Colonic mucosa (tissue), 4 donors: ENCODE measurements at regions not wholly inside any gene's neighbourhood (a gene's known extent, or its start where the extent isn't known, plus 50 kb on each side); places are given as distances from the start of the nearest gene placed in this dataset.

Experiments used
- DNase-seq: peaks from one replicate; pipeline ENCODE4 v3.0.0-alpha.2; 2020
- H3K27ac ChIP-seq: fragments of 200-600 bp; one replicate; pipeline ENCODE4 v1.8.0; 2021
- H3K27me3 ChIP-seq: fragments of 200-600 bp; one replicate; pipeline ENCODE4 v1.8.0; 2021
- H3K36me3 ChIP-seq: fragments of 200-600 bp; one replicate; pipeline ENCODE4 v1.8.0; 2021
- H3K4me1 ChIP-seq: fragments of 200-600 bp; one replicate; pipeline ENCODE4 v1.8.0; 2021; ENCODE audit warnings: mild to moderate bottlenecking
- H3K4me3 ChIP-seq: fragments of 200-600 bp; one replicate; pipeline ENCODE4 v1.8.0; 2021
- H3K9ac ChIP-seq, 2 donors: one replicate each; pipeline ENCODE4 v1.7.0; 2013; ENCODE audit warnings: control low read depth in 2 of 2, low read depth in 2 of 2, low read length in 2 of 2
- H3K9me3 ChIP-seq: fragments of 200-600 bp; one replicate; pipeline ENCODE4 v1.8.0; 2021
- intact Hi-C: fragments of 100-400 bp; cut with DNase I; formaldehyde crosslinking; loops from one replicate; pipeline ENCODE4 v1.14.1; 2022
- TF ChIP-seq, protein P1 (sequence below): fragments of 200-600 bp; IDR thresholded peaks from one replicate; pipeline ENCODE4 v1.8.0; 2022; ENCODE audit warnings: antibody characterized with exemption, mild to moderate bottlenecking
- donor health status: healthy.
- donor health status: DM: no; HTN: no; CAD: no.
- donor health status: DM: no; HTN: no; CAD: no.

DNA sequence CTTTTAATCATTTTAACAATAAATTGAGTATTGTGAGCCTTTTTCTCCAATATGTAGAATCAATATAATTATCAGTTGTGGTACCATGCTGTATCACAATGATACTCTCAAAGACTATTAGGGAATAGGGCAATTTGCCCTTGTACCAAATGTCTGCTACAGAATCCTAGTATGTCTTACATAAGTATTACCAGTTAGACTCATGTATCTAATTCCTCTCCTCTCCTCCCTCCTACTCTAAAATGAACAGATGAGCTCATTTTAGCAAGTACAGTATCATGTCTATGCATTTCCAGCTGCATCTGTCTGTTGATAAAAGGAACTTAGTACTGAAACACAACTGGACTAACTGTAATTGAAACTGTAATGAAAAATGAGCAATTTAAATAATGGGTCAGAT is 124.3 kb upstream of the ATP11B start:
- Histone ChIP-seq H3K9ac (no peak overlapping the region), H3K4me1 (no peaks in the 10 kb centered on the region), H3K4me3 (no peak overlapping the region), H3K27me3 (peaks cover 3% of the 10 kb centered on the region), H3K36me3 (no peaks in the 10 kb centered on the region), H3K9me3 (no peaks in the 10 kb centered on the region), H3K27ac (no peak overlapping the region)
- no peak for DNase-seq
- TF ChIP-seq, protein P1, sequence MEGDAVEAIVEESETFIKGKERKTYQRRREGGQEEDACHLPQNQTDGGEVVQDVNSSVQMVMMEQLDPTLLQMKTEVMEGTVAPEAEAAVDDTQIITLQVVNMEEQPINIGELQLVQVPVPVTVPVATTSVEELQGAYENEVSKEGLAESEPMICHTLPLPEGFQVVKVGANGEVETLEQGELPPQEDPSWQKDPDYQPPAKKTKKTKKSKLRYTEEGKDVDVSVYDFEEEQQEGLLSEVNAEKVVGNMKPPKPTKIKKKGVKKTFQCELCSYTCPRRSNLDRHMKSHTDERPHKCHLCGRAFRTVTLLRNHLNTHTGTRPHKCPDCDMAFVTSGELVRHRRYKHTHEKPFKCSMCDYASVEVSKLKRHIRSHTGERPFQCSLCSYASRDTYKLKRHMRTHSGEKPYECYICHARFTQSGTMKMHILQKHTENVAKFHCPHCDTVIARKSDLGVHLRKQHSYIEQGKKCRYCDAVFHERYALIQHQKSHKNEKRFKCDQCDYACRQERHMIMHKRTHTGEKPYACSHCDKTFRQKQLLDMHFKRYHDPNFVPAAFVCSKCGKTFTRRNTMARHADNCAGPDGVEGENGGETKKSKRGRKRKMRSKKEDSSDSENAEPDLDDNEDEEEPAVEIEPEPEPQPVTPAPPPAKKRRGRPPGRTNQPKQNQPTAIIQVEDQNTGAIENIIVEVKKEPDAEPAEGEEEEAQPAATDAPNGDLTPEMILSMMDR = no peak
- intact Hi-C loops = no loop called here

DNA sequence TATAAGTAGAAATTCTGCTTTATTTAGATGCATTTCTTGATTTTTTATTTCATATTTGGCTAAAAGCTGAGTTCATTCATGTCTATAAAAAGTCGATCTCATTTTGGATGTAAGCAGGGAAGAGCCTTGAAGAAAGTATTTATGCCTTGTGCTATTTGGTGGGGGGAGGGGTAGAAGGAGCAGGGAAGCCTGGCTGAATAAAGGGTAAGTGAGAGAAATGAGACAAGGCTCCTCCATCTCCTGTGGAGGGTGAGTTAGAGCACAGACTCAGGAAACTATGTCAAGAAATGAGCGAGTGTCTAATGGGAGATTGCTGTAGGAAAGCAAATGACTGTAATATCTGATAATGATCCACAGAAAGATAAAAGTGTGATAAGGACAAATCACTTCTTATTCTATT is 121.8 kb upstream of the ATP11B start:
- peaks cover 3% of the 10 kb centered on the region for H3K27me3 ChIP-seq
- H3K36me3 ChIP-seq = no peaks in the 10 kb centered on the region
- H3K9me3 ChIP-seq = no peaks in the 10 kb centered on the region
- TF ChIP-seq, protein P1 = no peak
- no peak overlapping the region for H3K27ac ChIP-seq
- no peak overlapping the region for H3K9ac ChIP-seq
- no peak overlapping the region for H3K4me3 ChIP-seq
- no peaks in the 10 kb centered on the region for H3K4me1 ChIP-seq
- intact Hi-C loops = no loop called here
- no peak for DNase-seq

DNA sequence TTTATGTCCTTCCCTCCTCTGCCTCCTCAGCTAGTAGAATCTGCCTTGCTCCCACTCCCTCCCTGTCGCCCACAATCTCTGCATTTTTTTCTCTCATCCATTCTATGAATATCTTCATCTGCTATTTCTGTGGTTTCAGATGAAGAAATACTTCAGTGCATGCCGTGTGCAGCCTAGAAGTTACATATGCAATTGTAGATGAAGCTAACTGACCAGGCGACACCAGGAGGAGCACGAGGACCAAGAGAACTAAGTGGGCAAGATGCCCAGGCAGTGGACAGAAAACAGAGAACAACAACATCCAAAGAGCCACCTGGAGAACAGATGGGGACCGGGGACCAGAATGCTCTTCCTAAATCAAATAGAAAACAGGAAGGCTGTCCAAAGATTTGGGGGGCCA is 121.4 kb upstream of the ATP11B start:
- Histone ChIP-seq H3K27me3 (peaks cover 3% of the 10 kb centered on the region), H3K27ac (no peak overlapping the region), H3K4me1 (no peaks in the 10 kb centered on the region), H3K4me3 (no peak overlapping the region), H3K9ac (no peak overlapping the region), H3K36me3 (no peaks in the 10 kb centered on the region), H3K9me3 (no peaks in the 10 kb centered on the region)
- DNase-seq = no peak
- TF ChIP-seq, protein P1 = no peak
- intact Hi-C loops = no loop called here

DNA sequence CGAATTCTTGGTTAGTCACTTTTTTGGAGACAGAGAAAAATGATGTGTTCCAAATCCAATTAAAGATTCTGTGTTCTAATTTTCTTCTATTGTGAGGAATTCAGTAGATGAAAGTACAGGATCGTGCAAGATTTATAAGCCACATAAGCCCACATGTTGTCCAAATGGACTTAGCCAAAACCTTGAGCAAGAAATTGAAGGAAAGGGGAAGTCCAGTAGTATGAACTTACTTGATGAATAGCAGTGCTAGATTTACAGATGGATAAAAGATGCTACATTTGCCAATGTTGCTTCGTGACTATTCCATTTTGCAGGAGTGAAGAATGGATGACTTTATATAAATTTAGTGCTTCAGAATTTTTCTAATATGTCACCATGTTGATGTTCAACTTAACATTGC is 120.0 kb upstream of the ATP11B start:
- Histone ChIP-seq H3K36me3 (no peaks in the 10 kb centered on the region), H3K9ac (no peak overlapping the region), H3K4me1 (no peaks in the 10 kb centered on the region), H3K27ac (no peak overlapping the region), H3K27me3 (peaks cover 3% of the 10 kb centered on the region), H3K9me3 (no peaks in the 10 kb centered on the region), H3K4me3 (no peak overlapping the region)
- DNase-seq = no peak
- TF ChIP-seq, protein P1 = no peak
- intact Hi-C loops = no loop called here

DNA sequence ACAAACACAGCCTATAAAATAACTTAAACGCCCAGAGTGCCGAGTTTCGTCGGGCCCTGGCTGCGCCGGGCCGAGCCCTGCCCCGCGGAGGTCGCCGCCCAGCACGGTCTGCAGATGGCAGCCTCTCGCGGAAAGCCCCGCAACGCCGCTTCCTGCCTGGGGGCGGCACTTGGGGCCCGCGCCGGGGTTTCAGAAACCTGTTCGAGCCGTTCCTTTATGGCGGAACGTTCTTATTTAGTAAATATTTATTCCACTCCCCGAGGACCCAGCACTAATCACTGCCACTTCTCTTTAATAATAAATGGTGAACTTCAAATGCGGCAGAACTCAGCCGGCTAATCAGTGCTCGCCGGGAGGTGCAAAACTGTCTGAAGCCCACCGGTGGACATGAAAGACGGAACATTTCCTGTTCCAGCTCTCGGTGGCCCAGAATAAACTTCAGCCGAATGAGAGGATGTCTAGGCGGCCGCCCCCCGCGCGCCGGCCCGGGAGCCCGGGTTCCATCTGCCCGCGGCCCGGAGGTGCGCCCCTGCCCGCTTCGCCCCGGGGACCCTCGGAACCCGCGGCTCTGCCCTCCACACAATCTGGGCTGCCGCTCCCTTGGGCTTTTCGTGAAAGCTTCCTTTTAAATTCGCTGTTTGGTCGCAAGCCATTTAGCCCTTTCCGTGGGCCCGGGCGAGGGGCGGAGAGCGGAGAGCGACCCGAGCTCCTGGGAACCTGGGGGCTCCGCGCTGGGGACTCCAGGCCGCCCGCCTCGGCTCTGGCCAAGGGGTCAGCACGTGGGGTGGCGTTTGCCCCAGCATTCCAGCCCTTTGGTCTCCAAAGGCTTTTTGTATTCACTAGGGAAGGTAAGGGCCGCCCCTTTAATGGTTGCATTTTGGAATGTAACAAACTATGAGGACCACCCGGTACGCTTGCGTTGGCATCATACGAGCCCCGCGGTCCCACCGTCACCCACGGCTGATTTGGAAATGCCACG is 110.8 kb upstream of the ATP11B start:
- DNase-seq = peak; percentile 78
- peak overlapping the region; percentile 80 to 85 for H3K9ac ChIP-seq

More for the DNA sequence above, 110.8 kb upstream of the ATP11B start:
- TF ChIP-seq, protein P1 = peak; percentile 36
- intact Hi-C loops = loop anchor here (5.0 to 10.0 kb wide), 2 partner anchors 438 to 970 kb away; partner anchors contain the start of gene SOX2
- H3K27ac ChIP-seq = peak overlapping the region; percentile 68
- H3K27me3 ChIP-seq = no peaks in the 10 kb centered on the region
- no peaks in the 10 kb centered on the region for H3K4me1 ChIP-seq
- no peaks in the 10 kb centered on the region for H3K9me3 ChIP-seq
- H3K36me3 ChIP-seq = no peaks in the 10 kb centered on the region
- H3K4me3 ChIP-seq = peak overlapping the region; percentile 46
